ENCODE measurements at regions not wholly inside any gene's neighbourhood (a gene's known extent, or its start where the extent isn't known, plus 50 kb on each side); places are given as distances from the start of the nearest gene placed in this dataset.

GRCh38 chr11:110824912-110825620 lies 112.8 kb upstream of the ARHGAP20 start:
- H3K27ac Mint-ChIP-seq: no peak overlapping the region
- peaks cover 9% of the 10 kb centered on the region for H3K4me1 Mint-ChIP-seq (ENCODE audit: unreplicated experiment)
- DNase-seq (ENCODE audit: extremely low spot score, unreplicated experiment): no peak
- no peak overlapping the region for H3K4me3 Mint-ChIP-seq
- H3K36me3 Mint-ChIP-seq: no peaks in the 10 kb centered on the region
- peaks cover 3% of the 10 kb centered on the region for H3K27me3 Mint-ChIP-seq
- H3K9me3 Mint-ChIP-seq: no peaks in the 10 kb centered on the region
- no peak for TF ChIP-seq CTCF (conservative IDR thresholded peaks at IDR 0.05)

- no peaks in the 10 kb centered on the region for H3K27me3 Mint-ChIP-seq
- no peak for TF ChIP-seq CTCF (conservative IDR thresholded peaks at IDR 0.05)
- H3K4me1 Mint-ChIP-seq (ENCODE audit: unreplicated experiment): no peaks in the 10 kb centered on the region
- H3K9me3 Mint-ChIP-seq: peaks cover 11% of the 10 kb centered on the region
- no peak overlapping the region for H3K4me3 Mint-ChIP-seq
- H3K27ac Mint-ChIP-seq: no peak overlapping the region
- no peaks in the 10 kb centered on the region for H3K36me3 Mint-ChIP-seq
- DNase-seq (ENCODE audit: extremely low spot score, unreplicated experiment): no peak
Measured at GRCh38 chr11:110818032-110818687, 105.9 kb upstream of the ARHGAP20 start.

GRCh38 chr11:110812086-110812733 lies 100.0 kb upstream of the ARHGAP20 start:
- TF ChIP-seq CTCF (conservative IDR thresholded peaks at IDR 0.05): no peak
- no peaks in the 10 kb centered on the region for H3K27me3 Mint-ChIP-seq
- H3K4me3 Mint-ChIP-seq: no peak overlapping the region
- DNase-seq (ENCODE audit: extremely low spot score, unreplicated experiment): no peak
- no peaks in the 10 kb centered on the region for H3K36me3 Mint-ChIP-seq
- H3K4me1 Mint-ChIP-seq (ENCODE audit: unreplicated experiment): no peaks in the 10 kb centered on the region
- H3K27ac Mint-ChIP-seq: no peak overlapping the region
- peaks cover 11% of the 10 kb centered on the region for H3K9me3 Mint-ChIP-seq

- H3K4me3 Mint-ChIP-seq: no peak overlapping the region
- no peak for TF ChIP-seq CTCF (conservative IDR thresholded peaks at IDR 0.05)
Measured at GRCh38 chr11:110809417-110810199, 97.4 kb upstream of the ARHGAP20 start.

GRCh38 chr11:110808248-110808647 lies 96.0 kb upstream of the ARHGAP20 start:
- H3K4me3 Mint-ChIP-seq: no peak overlapping the region
- H3K9me3 Mint-ChIP-seq: no peaks in the 10 kb centered on the region
- no peak overlapping the region for H3K27ac Mint-ChIP-seq
- no peaks in the 10 kb centered on the region for H3K27me3 Mint-ChIP-seq
- TF ChIP-seq CTCF (conservative IDR thresholded peaks at IDR 0.05): no peak
- DNase-seq (ENCODE audit: extremely low spot score, unreplicated experiment): no peak
- H3K4me1 Mint-ChIP-seq (ENCODE audit: unreplicated experiment): no peaks in the 10 kb centered on the region
- no peaks in the 10 kb centered on the region for H3K36me3 Mint-ChIP-seq

More at GRCh38 chr11:110809417-110810199, 97.4 kb upstream of the ARHGAP20 start:
- H3K9me3 Mint-ChIP-seq: no peaks in the 10 kb centered on the region
- no peak overlapping the region for H3K27ac Mint-ChIP-seq
- no peaks in the 10 kb centered on the region for H3K27me3 Mint-ChIP-seq
- no peak for DNase-seq (ENCODE audit: extremely low spot score, unreplicated experiment)
- no peaks in the 10 kb centered on the region for H3K36me3 Mint-ChIP-seq
- H3K4me1 Mint-ChIP-seq (ENCODE audit: unreplicated experiment): no peaks in the 10 kb centered on the region

Measured in type B pancreatic cell (in vitro differentiated cells).